OCI-LY3 (cell line): ENCODE measurements at regions not wholly inside any gene's neighbourhood (a gene's known extent, or its start where the extent isn't known, plus 50 kb on each side); places are given as distances from the start of the nearest gene placed in this dataset.

Source experiments
- H2AFZ ChIP-seq: fragments of 200-600, 300-600 bp; shearing (Covaris generic); 2 replicates; pipeline ENCODE4 v1.6.0; 2014; ENCODE audit warnings: antibody characterized with exemption, low read depth, low read length
- H3K27ac ChIP-seq: fragments of 200-600, 300-600 bp; sonication (generic); 2 replicates; pipeline ENCODE4 v1.5.1; 2014; ENCODE audit warnings: mild to moderate bottlenecking, low read length, moderate library complexity, mixed read lengths
- H3K27me3 ChIP-seq: fragments of 200-600, 300-600 bp; sonication (generic); 2 replicates; pipeline ENCODE4 v1.6.1; 2014; ENCODE audit warnings: low read depth, low read length, mixed read lengths
- H3K36me3 ChIP-seq: fragments of 200-600, 300-600 bp; sonication (generic); replicated peaks from 2 replicates; pipeline ENCODE3; 2014; ENCODE audit warnings: low read depth, low read length, mixed read lengths
- H3K4me1 ChIP-seq: fragments of 300-600, 200-600 bp; sonication (generic); 2 replicates; pipeline ENCODE4 v1.6.1; 2014; ENCODE audit warnings: low read length, mixed read lengths
- H3K4me2 ChIP-seq: fragments of 200-600, 300-600 bp; sonication (generic); 2 replicates; pipeline ENCODE4 v1.6.1; 2014; ENCODE audit warnings: low read length, mixed read lengths
- H3K4me3 ChIP-seq: fragments of 300-600, 200-600 bp; sonication (generic); 2 replicates; pipeline ENCODE4 v1.5.1; 2014; ENCODE audit warnings: antibody characterized with exemption, mild to moderate bottlenecking, low read length, moderate library complexity
- H3K79me2 ChIP-seq: fragments of 300-600, 200-600 bp; shearing (Covaris generic); 2 replicates; pipeline ENCODE4 v1.6.1; 2014; ENCODE audit warnings: mild to moderate bottlenecking, low read length, mixed read lengths
- H3K9ac ChIP-seq: fragments of 300-600, 200-600 bp; shearing (Covaris generic); 2 replicates; pipeline ENCODE4 v1.6.0; 2014; ENCODE audit warnings: mild to moderate bottlenecking, low read length, moderate library complexity
- H3K9me3 ChIP-seq: fragments of 200-600, 300-600 bp; shearing (Covaris generic); 2 replicates; pipeline ENCODE4 v1.6.1; 2014; ENCODE audit warnings: low read length, mixed read lengths; ENCODE audit not compliant: insufficient read depth
- H4K20me1 ChIP-seq: fragments of 200-600, 300-600 bp; sonication (generic); 2 replicates; pipeline ENCODE4 v1.6.1; 2016; ENCODE audit warnings: low read length, mixed read lengths; ENCODE audit not compliant: insufficient read depth
- CTCF ChIP-seq: fragments of 200-600, 300-600 bp; sonication (generic); IDR thresholded peaks from 2 replicates; pipeline ENCODE4 v1.5.1; 2014; ENCODE audit warnings: antibody characterized with exemption, low read length, low read depth
- EZH2phosphoT487 ChIP-seq: fragments of 200-600 bp; shearing (Covaris generic); IDR thresholded peaks from 2 replicates; pipeline ENCODE4 v1.6.1; 2018; ENCODE audit warnings: antibody characterized with exemption, mixed run types, low read depth

GRCh38 chr4:123577225-123577906, 180.8 kb downstream of the SPRY1 start:
- no peaks in the 10 kb centered on the region for H3K79me2 ChIP-seq
- no peak overlapping the region for H2AFZ ChIP-seq
- no peak overlapping the region for H3K27ac ChIP-seq
- H3K4me1 ChIP-seq: no peaks in the 10 kb centered on the region
- no peak overlapping the region for H3K4me2 ChIP-seq
- no peak overlapping the region for H3K9ac ChIP-seq
- TF ChIP-seq EZH2phosphoT487 (no peak), CTCF (no peak)
- peaks cover 4% of the 10 kb centered on the region for H3K36me3 ChIP-seq
- H3K9me3 ChIP-seq: peaks cover 18% of the 10 kb centered on the region; the same call in 1 of the 2 replicates
- no peaks in the 10 kb centered on the region for H3K27me3 ChIP-seq
- no peaks in the 10 kb centered on the region for H4K20me1 ChIP-seq
- H3K4me3 ChIP-seq: no peak overlapping the region

GRCh38 chr4:123578276-123579029, 181.9 kb downstream of the SPRY1 start:
- peaks cover 18% of the 10 kb centered on the region; the same call in 1 of the 2 replicates for H3K9me3 ChIP-seq
- TF ChIP-seq EZH2phosphoT487 (no peak), CTCF (no peak)
- peaks cover 4% of the 10 kb centered on the region for H3K36me3 ChIP-seq
- H3K9ac ChIP-seq: no peak overlapping the region
- no peaks in the 10 kb centered on the region for H3K4me1 ChIP-seq
- H3K79me2 ChIP-seq: no peaks in the 10 kb centered on the region
- no peaks in the 10 kb centered on the region for H4K20me1 ChIP-seq
- H2AFZ ChIP-seq: no peak overlapping the region
- no peak overlapping the region for H3K27ac ChIP-seq
- H3K27me3 ChIP-seq: no peaks in the 10 kb centered on the region
- no peak overlapping the region for H3K4me2 ChIP-seq
- H3K4me3 ChIP-seq: no peak overlapping the region

GRCh38 chr4:123579961-123580360, 183.4 kb downstream of the SPRY1 start:
- no peak overlapping the region for H3K4me2 ChIP-seq
- H3K36me3 ChIP-seq: peaks cover 4% of the 10 kb centered on the region
- H3K79me2 ChIP-seq: no peaks in the 10 kb centered on the region
- no peaks in the 10 kb centered on the region for H3K4me1 ChIP-seq
- no peaks in the 10 kb centered on the region for H4K20me1 ChIP-seq
- H3K9ac ChIP-seq: no peak overlapping the region
- H3K9me3 ChIP-seq: peaks cover 18% of the 10 kb centered on the region; the same call in 1 of the 2 replicates
- no peak overlapping the region for H3K27ac ChIP-seq
- TF ChIP-seq CTCF (no peak), EZH2phosphoT487 (no peak)
- H3K27me3 ChIP-seq: no peaks in the 10 kb centered on the region
- no peak overlapping the region for H2AFZ ChIP-seq
- no peak overlapping the region for H3K4me3 ChIP-seq

DNA sequence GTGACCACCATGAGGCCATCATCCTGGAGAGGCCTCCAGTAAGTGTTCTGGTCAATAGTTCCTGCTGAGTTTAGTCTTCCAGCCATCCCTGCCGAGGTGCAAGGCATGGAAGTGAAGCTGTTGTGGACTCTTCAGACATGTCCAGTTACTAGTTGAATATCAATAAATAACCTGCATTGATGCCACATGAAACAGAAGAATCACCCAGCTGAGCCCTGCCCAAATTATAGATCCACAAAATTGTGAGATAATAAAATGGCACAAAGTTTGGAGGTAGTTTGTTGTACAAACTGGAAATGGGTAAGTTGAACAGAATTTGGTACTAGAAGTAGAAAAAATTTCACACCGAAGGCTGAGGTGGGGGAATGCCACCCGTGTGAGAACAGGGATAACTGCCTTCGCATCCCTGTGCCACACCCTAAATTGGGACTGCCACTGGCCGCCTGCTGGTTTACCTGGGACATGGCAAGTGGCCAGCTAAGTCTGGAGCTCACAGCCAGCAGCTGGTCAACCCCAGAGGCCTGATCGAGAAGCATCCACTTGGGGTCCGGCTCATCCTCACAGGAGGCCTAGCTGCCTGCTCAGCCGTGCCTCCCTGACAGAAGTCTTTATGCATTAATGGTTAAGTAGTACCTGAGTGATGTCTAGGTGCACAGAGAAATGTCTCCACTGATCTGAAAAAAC, 184.5 kb downstream of the SPRY1 start:
- peaks cover 18% of the 10 kb centered on the region; the same call in 1 of the 2 replicates for H3K9me3 ChIP-seq
- TF ChIP-seq CTCF (no peak), EZH2phosphoT487 (no peak)
- H3K79me2 ChIP-seq: no peaks in the 10 kb centered on the region
- H4K20me1 ChIP-seq: no peaks in the 10 kb centered on the region
- no peak overlapping the region for H3K4me3 ChIP-seq
- no peak overlapping the region for H3K27ac ChIP-seq
- peaks cover 4% of the 10 kb centered on the region for H3K36me3 ChIP-seq
- no peak overlapping the region for H3K9ac ChIP-seq
- no peaks in the 10 kb centered on the region for H3K27me3 ChIP-seq
- no peaks in the 10 kb centered on the region for H3K4me1 ChIP-seq
- no peak overlapping the region for H2AFZ ChIP-seq
- no peak overlapping the region for H3K4me2 ChIP-seq
